Mucosa of descending colon (tissue), 3 donors: ENCODE measurements at regions not wholly inside any gene's neighbourhood (a gene's known extent, or its start where the extent isn't known, plus 50 kb on each side); places are given as distances from the start of the nearest gene placed in this dataset.

ENCODE experiments used
- ATAC-seq: fragments of 200-7000 bp; cut with Tn5 transposase; one replicate; pipeline ENCODE4 v1.9.1; 2020; ENCODE audit warnings: mild to moderate bottlenecking, moderate library complexity
- DNase-seq, 3 donors: peaks; one replicate each; pipeline ENCODE4 v3.0.0-alpha.2; 2020
- H3K36me3 ChIP-seq: fragments of 200-600 bp; one replicate; pipeline ENCODE4 v1.8.0; 2021; ENCODE audit warnings: low read depth, mild to moderate bottlenecking
- H3K4me1 ChIP-seq: fragments of 200-600 bp; one replicate; pipeline ENCODE4 v1.8.0; 2021; ENCODE audit warnings: low read depth, mild to moderate bottlenecking
- H3K4me3 ChIP-seq: fragments of 200-600 bp; one replicate; pipeline ENCODE4 v1.8.0; 2021; ENCODE audit warnings: mild to moderate bottlenecking
- H3K9me3 ChIP-seq: fragments of 200-600 bp; one replicate; pipeline ENCODE4 v1.8.0; 2021; ENCODE audit warnings: mild to moderate bottlenecking
- intact Hi-C, 2 donors: fragments of 100-400 bp; cut with DNase I in 1 of 2; cut with micrococcal nuclease in 1 of 2; formaldehyde crosslinking; loops; one replicate each; pipeline versions ENCODE4 v1.11.0 to v1.11.1; 2022; cut with DNase I, micrococcal nuclease
- TF ChIP-seq, protein P1 (sequence below): fragments of 200-600 bp; IDR thresholded peaks from one replicate; pipeline ENCODE4 v1.8.0; 2022; ENCODE audit warnings: antibody characterized with exemption, mild to moderate bottlenecking
- donor health status: DM: no; HTN: no; CAD: no; lungs with moderate emphysema.
- donor health status: DM: no; HTN: no; CAD: no.
- donor health status: DM: no; HTN: yes; CAD: no.

DNA sequence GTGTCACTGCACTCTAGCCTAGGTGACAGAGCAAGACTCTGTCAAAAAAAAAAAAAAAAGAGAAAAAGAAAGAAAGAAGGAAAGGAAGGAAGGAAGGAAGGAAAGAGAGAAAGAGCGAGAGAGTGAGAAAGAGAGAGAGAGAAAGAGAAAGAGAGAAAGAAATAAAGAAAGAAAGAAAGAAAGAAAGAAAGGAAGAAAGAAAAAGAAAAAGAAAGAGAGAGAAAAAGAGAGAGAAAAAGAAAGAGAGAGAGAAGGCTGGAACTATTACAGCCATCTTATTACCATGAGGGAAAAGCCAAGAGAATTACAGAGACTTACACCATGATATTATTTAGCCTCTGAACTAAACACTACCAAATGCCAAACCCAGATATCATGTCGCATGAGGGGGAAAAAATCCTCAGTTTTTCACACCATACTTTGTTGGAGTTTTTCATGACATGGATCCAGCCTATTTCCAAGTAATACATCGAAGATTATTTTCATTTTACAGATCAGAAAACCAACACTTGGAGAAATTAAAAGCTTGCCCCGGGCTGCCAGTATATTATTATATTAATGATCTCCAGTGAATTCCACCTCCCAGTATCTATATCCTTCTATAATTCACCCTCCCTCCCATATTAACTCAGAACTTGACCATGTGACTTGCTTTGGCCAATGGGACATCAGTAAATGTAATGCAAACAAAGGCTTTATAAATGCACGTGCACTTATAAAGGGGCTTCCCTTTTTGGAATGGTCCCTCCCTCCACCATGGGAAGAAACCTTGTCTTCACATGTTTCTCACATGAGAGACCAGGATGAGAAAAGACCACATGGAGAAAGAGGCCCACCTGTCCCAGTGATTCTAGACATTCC is 148.6 kb downstream of the MIS18A start:
- Histone ChIP-seq H3K4me1 (no peaks in the 10 kb centered on the region), H3K4me3 (no peak overlapping the region), H3K9me3 (no peaks in the 10 kb centered on the region), H3K36me3 (no peaks in the 10 kb centered on the region)
- ATAC-seq (no peak), DNase-seq (no peak)
- TF ChIP-seq, protein P1, sequence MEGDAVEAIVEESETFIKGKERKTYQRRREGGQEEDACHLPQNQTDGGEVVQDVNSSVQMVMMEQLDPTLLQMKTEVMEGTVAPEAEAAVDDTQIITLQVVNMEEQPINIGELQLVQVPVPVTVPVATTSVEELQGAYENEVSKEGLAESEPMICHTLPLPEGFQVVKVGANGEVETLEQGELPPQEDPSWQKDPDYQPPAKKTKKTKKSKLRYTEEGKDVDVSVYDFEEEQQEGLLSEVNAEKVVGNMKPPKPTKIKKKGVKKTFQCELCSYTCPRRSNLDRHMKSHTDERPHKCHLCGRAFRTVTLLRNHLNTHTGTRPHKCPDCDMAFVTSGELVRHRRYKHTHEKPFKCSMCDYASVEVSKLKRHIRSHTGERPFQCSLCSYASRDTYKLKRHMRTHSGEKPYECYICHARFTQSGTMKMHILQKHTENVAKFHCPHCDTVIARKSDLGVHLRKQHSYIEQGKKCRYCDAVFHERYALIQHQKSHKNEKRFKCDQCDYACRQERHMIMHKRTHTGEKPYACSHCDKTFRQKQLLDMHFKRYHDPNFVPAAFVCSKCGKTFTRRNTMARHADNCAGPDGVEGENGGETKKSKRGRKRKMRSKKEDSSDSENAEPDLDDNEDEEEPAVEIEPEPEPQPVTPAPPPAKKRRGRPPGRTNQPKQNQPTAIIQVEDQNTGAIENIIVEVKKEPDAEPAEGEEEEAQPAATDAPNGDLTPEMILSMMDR: no peak
- intact Hi-C loops: no loop called here

GRCh38 chr21:32127081-32127480 is 151.8 kb downstream of the MIS18A start:
- TF ChIP-seq, protein P1: no peak
- Histone ChIP-seq H3K36me3 (no peaks in the 10 kb centered on the region), H3K4me3 (no peak overlapping the region), H3K9me3 (peaks cover 4% of the 10 kb centered on the region), H3K4me1 (no peaks in the 10 kb centered on the region)
- ATAC-seq (no peak), DNase-seq (no peak)
- intact Hi-C loops: no loop called here

- intact Hi-C loops: no loop called here
- no peaks in the 10 kb centered on the region for H3K4me1 ChIP-seq
- no peak for DNase-seq
- TF ChIP-seq, protein P1: no peak
- no peak overlapping the region for H3K4me3 ChIP-seq
- H3K9me3 ChIP-seq: peaks cover 5% of the 10 kb centered on the region
- ATAC-seq: no peak
- no peaks in the 10 kb centered on the region for H3K36me3 ChIP-seq
Observed at GRCh38 chr21:32122082-32122481, 156.8 kb downstream of the MIS18A start.

DNA sequence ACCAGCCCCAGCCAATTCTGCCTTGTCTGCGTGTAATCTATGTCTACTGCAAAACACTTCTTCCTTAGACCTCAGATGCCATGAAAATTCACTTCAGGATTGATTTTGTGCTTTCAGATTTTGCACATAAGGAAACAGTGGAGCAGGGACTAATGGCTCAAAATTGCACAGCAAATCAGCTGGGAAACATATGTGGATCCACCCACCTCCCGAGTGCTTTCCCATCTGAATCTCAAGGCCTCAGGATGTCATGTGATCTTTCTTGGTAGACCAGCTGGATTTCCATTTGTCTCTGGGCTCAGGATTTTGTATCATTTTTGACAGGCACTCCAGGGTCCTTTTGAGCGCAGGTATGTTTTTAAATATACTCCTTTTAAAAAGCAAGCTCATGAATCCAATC is 158.6 kb downstream of the MIS18A start:
- ATAC-seq: no peak
- Histone ChIP-seq H3K36me3 (no peaks in the 10 kb centered on the region), H3K9me3 (peaks cover 5% of the 10 kb centered on the region), H3K4me3 (no peak overlapping the region), H3K4me1 (no peaks in the 10 kb centered on the region)
- intact Hi-C loops: no loop called here
- DNase-seq: no peak
- TF ChIP-seq, protein P1: no peak

DNA sequence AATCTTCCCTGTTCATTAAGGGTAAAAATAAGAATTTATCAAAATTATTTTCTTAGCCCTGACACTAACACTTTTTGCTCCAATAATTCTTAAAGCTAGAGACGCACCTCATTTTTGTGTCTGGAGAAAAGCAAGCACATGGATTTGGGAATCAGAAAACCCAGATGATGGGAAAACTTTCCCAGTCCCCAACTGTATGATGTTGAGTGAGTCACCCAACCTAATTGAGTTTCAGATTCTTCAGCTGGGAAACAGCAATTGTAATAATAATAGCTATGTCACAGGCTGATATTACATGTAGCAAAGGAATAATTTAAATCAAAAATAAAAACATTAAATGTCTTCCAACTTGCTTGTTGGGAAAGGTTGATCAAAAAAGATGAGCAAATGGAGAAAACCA is 159.0 kb downstream of the MIS18A start:
- ATAC-seq: no peak
- TF ChIP-seq, protein P1: no peak
- intact Hi-C loops: no loop called here

More for the DNA sequence above, 159.0 kb downstream of the MIS18A start:
- no peaks in the 10 kb centered on the region for H3K4me1 ChIP-seq
- H3K36me3 ChIP-seq: no peaks in the 10 kb centered on the region
- peaks cover 5% of the 10 kb centered on the region for H3K9me3 ChIP-seq
- H3K4me3 ChIP-seq: no peak overlapping the region
- no peak for DNase-seq
